ENCODE measurements at regions not wholly inside any gene's neighbourhood (a gene's known extent, or its start where the extent isn't known, plus 50 kb on each side); places are given as distances from the start of the nearest gene placed in this dataset.

DNA sequence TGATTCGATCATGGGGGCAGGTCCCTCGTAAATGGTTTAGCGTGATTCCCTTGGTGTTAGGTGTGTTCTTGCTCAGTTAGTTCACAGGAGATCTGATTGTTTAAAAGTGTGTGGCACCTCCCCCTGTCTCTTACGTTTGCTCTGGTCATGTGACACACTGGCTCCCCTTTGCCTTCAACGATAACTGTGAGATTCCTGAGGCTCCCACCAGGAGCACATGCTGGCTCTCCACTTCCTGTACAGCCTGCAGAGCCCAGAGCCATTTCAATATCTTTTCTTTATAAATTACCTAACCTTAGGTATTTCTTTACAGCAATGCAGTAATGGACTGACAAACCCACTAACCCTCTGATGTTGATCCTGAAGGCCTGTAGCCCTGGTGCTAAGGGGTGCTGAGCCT is 141.9 kb downstream of the FCRL5 start:
- no peak for DNase-seq
- in situ Hi-C loops (cut with MboI; ENCODE audit: low sequenced_read_pairs in 4 of 4) = no loop called here

GRCh38 chr1:157409927-157410326 is 142.4 kb downstream of the FCRL5 start:
- Histone ChIP-seq H3K27me3 (no peaks in the 10 kb centered on the region), H3K9me3 (no peaks in the 10 kb centered on the region), H3K4me1 (no peaks in the 10 kb centered on the region), H3K36me3 (no peaks in the 10 kb centered on the region), H3K4me3 (no peak overlapping the region), H3K27ac (no peak overlapping the region)
- no peak for DNase-seq
- in situ Hi-C loops (cut with MboI; ENCODE audit: low sequenced_read_pairs in 4 of 4) = no loop called here
- ATAC-seq = no peak
- intact Hi-C loops (cut with DNase I; ENCODE audit: low total_unique reads) = no loop called here
- TF ChIP-seq, protein P1, sequence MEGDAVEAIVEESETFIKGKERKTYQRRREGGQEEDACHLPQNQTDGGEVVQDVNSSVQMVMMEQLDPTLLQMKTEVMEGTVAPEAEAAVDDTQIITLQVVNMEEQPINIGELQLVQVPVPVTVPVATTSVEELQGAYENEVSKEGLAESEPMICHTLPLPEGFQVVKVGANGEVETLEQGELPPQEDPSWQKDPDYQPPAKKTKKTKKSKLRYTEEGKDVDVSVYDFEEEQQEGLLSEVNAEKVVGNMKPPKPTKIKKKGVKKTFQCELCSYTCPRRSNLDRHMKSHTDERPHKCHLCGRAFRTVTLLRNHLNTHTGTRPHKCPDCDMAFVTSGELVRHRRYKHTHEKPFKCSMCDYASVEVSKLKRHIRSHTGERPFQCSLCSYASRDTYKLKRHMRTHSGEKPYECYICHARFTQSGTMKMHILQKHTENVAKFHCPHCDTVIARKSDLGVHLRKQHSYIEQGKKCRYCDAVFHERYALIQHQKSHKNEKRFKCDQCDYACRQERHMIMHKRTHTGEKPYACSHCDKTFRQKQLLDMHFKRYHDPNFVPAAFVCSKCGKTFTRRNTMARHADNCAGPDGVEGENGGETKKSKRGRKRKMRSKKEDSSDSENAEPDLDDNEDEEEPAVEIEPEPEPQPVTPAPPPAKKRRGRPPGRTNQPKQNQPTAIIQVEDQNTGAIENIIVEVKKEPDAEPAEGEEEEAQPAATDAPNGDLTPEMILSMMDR (IDR thresholded peaks at IDR 0.05 in 4 of 5, conservative IDR thresholded peaks at IDR 0.05 in 1 of 5) = no peak
- no peak for TF ChIP-seq POLR2A (IDR thresholded peaks at IDR 0.05)

More for the DNA sequence above, 141.9 kb downstream of the FCRL5 start:
- Histone ChIP-seq H3K4me1 (no peaks in the 10 kb centered on the region), H3K27me3 (no peaks in the 10 kb centered on the region), H3K9me3 (no peaks in the 10 kb centered on the region), H3K36me3 (no peaks in the 10 kb centered on the region), H3K27ac (no peak overlapping the region), H3K4me3 (no peak overlapping the region)
- no peak for TF ChIP-seq POLR2A (IDR thresholded peaks at IDR 0.05)
- TF ChIP-seq, protein P1 (IDR thresholded peaks at IDR 0.05 in 4 of 5, conservative IDR thresholded peaks at IDR 0.05 in 1 of 5) = no peak
- intact Hi-C loops (cut with DNase I; ENCODE audit: low total_unique reads) = no loop called here
- no peak for ATAC-seq

- no peak overlapping the region for H3K4me3 ChIP-seq
- no peaks in the 10 kb centered on the region for H3K4me1 ChIP-seq
- DNase-seq = no peak
- ATAC-seq = no peak
- TF ChIP-seq, protein P1 (IDR thresholded peaks at IDR 0.05 in 4 of 5, conservative IDR thresholded peaks at IDR 0.05 in 1 of 5) = no peak
- no peak for TF ChIP-seq POLR2A (IDR thresholded peaks at IDR 0.05)
- no peaks in the 10 kb centered on the region for H3K36me3 ChIP-seq
- no peak overlapping the region for H3K27ac ChIP-seq
- in situ Hi-C loops (cut with MboI; ENCODE audit: low sequenced_read_pairs in 4 of 4) = no loop called here
- no peaks in the 10 kb centered on the region for H3K9me3 ChIP-seq
- H3K27me3 ChIP-seq = no peaks in the 10 kb centered on the region
- intact Hi-C loops (cut with DNase I; ENCODE audit: low total_unique reads) = no loop called here
Observed at GRCh38 chr1:157407917-157408525, 144.3 kb downstream of the FCRL5 start.

DNA sequence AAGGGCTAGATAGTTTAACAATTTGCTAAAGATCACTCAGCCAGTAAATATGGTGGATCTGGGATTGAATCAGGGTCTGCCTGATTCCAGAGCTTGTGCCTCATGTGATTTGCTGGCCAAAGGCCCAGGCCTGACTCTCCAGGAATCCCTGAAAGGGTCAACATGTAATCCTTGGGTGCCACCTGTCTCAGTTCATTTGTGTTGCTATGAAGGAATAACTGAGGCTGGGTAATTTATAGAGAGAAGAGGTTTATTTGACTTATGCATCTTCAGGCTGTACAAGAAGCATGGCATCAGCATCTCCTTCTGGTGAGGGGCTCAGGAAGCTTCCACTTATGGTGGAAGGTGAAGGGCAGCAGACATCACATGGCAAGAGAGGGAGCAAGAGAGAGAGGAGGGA is 144.9 kb downstream of the FCRL5 start:
- intact Hi-C loops (cut with DNase I; ENCODE audit: low total_unique reads) = no loop called here
- in situ Hi-C loops (cut with MboI; ENCODE audit: low sequenced_read_pairs in 4 of 4) = no loop called here
- H3K36me3 ChIP-seq = no peaks in the 10 kb centered on the region
- H3K4me3 ChIP-seq = no peak overlapping the region
- H3K27me3 ChIP-seq = no peaks in the 10 kb centered on the region
- no peak for DNase-seq
- no peak for TF ChIP-seq POLR2A (IDR thresholded peaks at IDR 0.05)
- TF ChIP-seq, protein P1 (IDR thresholded peaks at IDR 0.05 in 4 of 5, conservative IDR thresholded peaks at IDR 0.05 in 1 of 5) = no peak
- no peaks in the 10 kb centered on the region for H3K9me3 ChIP-seq
- ATAC-seq = no peak
- H3K4me1 ChIP-seq = no peaks in the 10 kb centered on the region
- no peak overlapping the region for H3K27ac ChIP-seq

DNA sequence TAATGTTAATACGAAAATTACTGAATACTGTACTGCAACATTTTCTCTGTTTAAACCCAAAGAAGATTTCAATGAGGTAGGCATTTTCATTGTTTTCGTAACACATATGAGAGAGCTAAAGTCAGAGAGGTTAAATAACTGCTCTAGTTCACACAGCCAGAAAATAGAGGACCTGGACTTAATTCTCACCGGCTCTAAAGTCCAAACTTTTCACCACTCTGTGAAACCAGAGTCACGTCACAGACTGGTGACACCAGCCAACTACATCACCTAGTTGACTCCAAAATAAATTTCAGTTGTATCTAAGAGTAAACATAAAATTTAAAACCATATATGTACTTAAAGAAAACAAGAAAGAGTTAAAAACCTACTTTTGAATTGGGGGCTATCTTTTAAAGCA is 146.7 kb downstream of the FCRL5 start:
- no peaks in the 10 kb centered on the region for H3K27me3 ChIP-seq
- no peaks in the 10 kb centered on the region for H3K9me3 ChIP-seq
- no peak overlapping the region for H3K4me3 ChIP-seq
- TF ChIP-seq, protein P1 (IDR thresholded peaks at IDR 0.05 in 4 of 5, conservative IDR thresholded peaks at IDR 0.05 in 1 of 5) = no peak
- no peak for TF ChIP-seq POLR2A (IDR thresholded peaks at IDR 0.05)
- DNase-seq (no peak), ATAC-seq (no peak)
- H3K4me1 ChIP-seq = no peaks in the 10 kb centered on the region
- in situ Hi-C loops (cut with MboI; ENCODE audit: low sequenced_read_pairs in 4 of 4) (no loop called here), intact Hi-C loops (cut with DNase I; ENCODE audit: low total_unique reads) (no loop called here)
- H3K36me3 ChIP-seq = no peaks in the 10 kb centered on the region
- H3K27ac ChIP-seq = no peak overlapping the region

All from gastrocnemius medialis (tissue), 4 donors.